ENCODE measurements at regions not wholly inside any gene's neighbourhood (a gene's known extent, or its start where the extent isn't known, plus 50 kb on each side); places are given as distances from the start of the nearest gene placed in this dataset.

- CTCF ChIA-PET, result interaction anchor here (0.8 kb wide), 1 partner anchor 12 kb away, joined by 3 read pairs; no protein-coding TSS in a partner anchor
- no peak overlapping the region for H3K4me3 ChIP-seq (ENCODE audit: control insufficient read depth in 1 of 7, extremely low read depth in 1 of 7, insufficient read depth in 4 of 7, low read depth in 2 of 7, low read length in 6 of 7)
- H3K27me3 ChIP-seq (replicated peaks in 2 of 5; ENCODE audit: control insufficient read depth in 4 of 5, insufficient read depth in 5 of 5, low read length in 4 of 5), result no peaks in the 10 kb centered on the region
- H3K4me1 ChIP-seq (ENCODE audit: control extremely low read depth in 1 of 4, control insufficient read depth in 4 of 4, insufficient read depth in 4 of 4, low read length in 3 of 4), result peaks cover 0 to 6% (median 0%) of the 10 kb centered on the region in 4 experiments
- no peaks in the 10 kb centered on the region for H3K9me3 ChIP-seq (ENCODE audit: control extremely low read depth in 1 of 5, control insufficient read depth in 4 of 5, insufficient read depth in 2 of 5, low read depth in 1 of 5, low read length in 4 of 5)
- peak; percentile 4 to 67 (median 52) for DNase-seq
- H3K36me3 ChIP-seq (ENCODE audit: control insufficient read depth in 4 of 4, insufficient read depth in 4 of 4, low read length in 3 of 4), result no peaks in the 10 kb centered on the region
- WGBS (ENCODE audit: insufficient coverage), result 25% methylated on average over 1 of the region's 2 CpGs
- POLR2A ChIA-PET, result interaction anchor here (0.6 kb wide), 1 partner anchor 23 kb away, joined by 3 read pairs; no protein-coding TSS in a partner anchor
- no peak overlapping the region for H3K27ac ChIP-seq (ENCODE audit: insufficient read depth in 1 of 2, low read depth in 1 of 2, low read length in 2 of 2, poor library complexity in 1 of 2, severe bottlenecking in 2 of 2)
These were observed 148.6 kb downstream of the RBMX2 start for GRCh38 chrX:130550351-130550750.

DNA sequence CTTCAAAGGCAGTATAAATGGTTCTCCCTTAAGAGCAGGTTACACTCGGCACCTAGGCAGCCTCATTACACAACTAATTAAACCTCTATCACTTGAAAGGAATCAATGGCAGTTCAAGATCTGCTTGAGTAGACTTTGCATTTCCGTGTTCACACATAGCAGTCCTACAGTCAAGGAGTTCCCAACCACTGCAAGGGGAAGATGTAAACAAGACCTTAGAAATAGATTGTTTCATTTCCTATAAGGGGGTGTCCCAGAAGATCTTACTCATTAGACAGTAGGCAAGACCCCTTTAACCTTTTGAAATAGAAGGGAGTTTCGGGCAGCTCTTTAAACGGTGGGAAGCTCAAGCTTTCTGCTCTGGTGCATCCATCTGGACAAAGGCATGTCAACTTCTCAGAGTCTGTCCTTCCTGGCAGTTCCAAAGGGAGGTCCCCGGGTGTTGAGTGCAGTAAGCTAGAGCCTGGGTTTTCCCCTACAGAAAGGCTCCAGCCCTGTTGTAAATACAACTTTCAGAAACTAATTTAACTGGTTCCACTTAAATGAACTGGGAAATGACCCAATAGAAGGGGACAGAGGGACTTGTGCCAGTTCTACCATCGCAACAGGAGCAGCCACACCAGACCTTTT lies 150.8 kb downstream of the RBMX2 start:
- 95% methylated on average over 5 of the region's 6 CpGs for WGBS (ENCODE audit: insufficient coverage)
- ChIA-PET POLR2A (no interaction called here), CTCF (no interaction called here)
- Histone ChIP-seq H3K27me3 (replicated peaks in 2 of 5; ENCODE audit: control insufficient read depth in 4 of 5, insufficient read depth in 5 of 5, low read length in 4 of 5) (no peaks in the 10 kb centered on the region), H3K9me3 (ENCODE audit: control extremely low read depth in 1 of 5, control insufficient read depth in 4 of 5, insufficient read depth in 2 of 5, low read depth in 1 of 5, low read length in 4 of 5) (no peaks in the 10 kb centered on the region), H3K36me3 (ENCODE audit: control insufficient read depth in 4 of 4, insufficient read depth in 4 of 4, low read length in 3 of 4) (no peaks in the 10 kb centered on the region), H3K4me3 (ENCODE audit: control insufficient read depth in 1 of 7, extremely low read depth in 1 of 7, insufficient read depth in 4 of 7, low read depth in 2 of 7, low read length in 6 of 7) (no peak overlapping the region), H3K27ac (ENCODE audit: insufficient read depth in 1 of 2, low read depth in 1 of 2, low read length in 2 of 2, poor library complexity in 1 of 2, severe bottlenecking in 2 of 2) (no peak overlapping the region), H3K4me1 (ENCODE audit: control extremely low read depth in 1 of 4, control insufficient read depth in 4 of 4, insufficient read depth in 4 of 4, low read length in 3 of 4) (peaks cover 0 to 6% (median 0%) of the 10 kb centered on the region in 4 experiments)
- DNase-seq, result no peak

DNA sequence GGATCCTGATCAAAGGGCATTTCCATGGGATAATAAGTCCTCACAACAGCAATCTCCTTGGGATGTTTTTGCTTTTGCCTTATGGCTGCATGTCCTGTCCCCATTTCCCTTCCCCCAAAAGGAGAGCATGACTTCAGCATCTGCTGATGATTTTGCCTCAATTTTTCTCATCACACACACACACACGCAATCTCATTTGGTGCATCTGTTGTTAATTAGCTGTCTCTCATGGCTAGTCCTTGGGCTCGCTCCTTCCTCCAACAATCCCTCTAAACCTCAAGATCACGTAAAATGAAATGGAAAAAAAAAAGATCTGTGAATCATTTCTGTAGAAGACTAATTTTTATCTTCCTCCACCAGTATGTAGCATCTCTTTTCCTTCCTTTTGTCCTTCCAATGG lies 153.6 kb downstream of the RBMX2 start:
- no peak overlapping the region for H3K4me3 ChIP-seq (ENCODE audit: control insufficient read depth in 1 of 7, extremely low read depth in 1 of 7, insufficient read depth in 4 of 7, low read depth in 2 of 7, low read length in 6 of 7)
- no peaks in the 10 kb centered on the region for H3K9me3 ChIP-seq (ENCODE audit: control extremely low read depth in 1 of 5, control insufficient read depth in 4 of 5, insufficient read depth in 2 of 5, low read depth in 1 of 5, low read length in 4 of 5)
- H3K27me3 ChIP-seq (replicated peaks in 2 of 5; ENCODE audit: control insufficient read depth in 4 of 5, insufficient read depth in 5 of 5, low read length in 4 of 5), result no peaks in the 10 kb centered on the region
- peaks cover 0 to 2% (median 0%) of the 10 kb centered on the region in 4 experiments for H3K4me1 ChIP-seq (ENCODE audit: control extremely low read depth in 1 of 4, control insufficient read depth in 4 of 4, insufficient read depth in 4 of 4, low read length in 3 of 4)
- POLR2A ChIA-PET, result no interaction called here
- no peak for DNase-seq
- WGBS (ENCODE audit: insufficient coverage), result no CpG with 5 or more reads among the region's 3 CpGs
- CTCF ChIA-PET, result interaction anchor here (0.7 kb wide), 1 partner anchor 21 kb away, joined by 3 read pairs; no protein-coding TSS in a partner anchor
- H3K36me3 ChIP-seq (ENCODE audit: control insufficient read depth in 4 of 4, insufficient read depth in 4 of 4, low read length in 3 of 4), result no peaks in the 10 kb centered on the region
- no peak overlapping the region for H3K27ac ChIP-seq (ENCODE audit: insufficient read depth in 1 of 2, low read depth in 1 of 2, low read length in 2 of 2, poor library complexity in 1 of 2, severe bottlenecking in 2 of 2)

GRCh38 chrX:130555757-130556156 lies 154.0 kb downstream of the RBMX2 start:
- Histone ChIP-seq H3K4me3 (ENCODE audit: control insufficient read depth in 1 of 7, extremely low read depth in 1 of 7, insufficient read depth in 4 of 7, low read depth in 2 of 7, low read length in 6 of 7) (no peak overlapping the region), H3K27ac (ENCODE audit: insufficient read depth in 1 of 2, low read depth in 1 of 2, low read length in 2 of 2, poor library complexity in 1 of 2, severe bottlenecking in 2 of 2) (no peak overlapping the region), H3K36me3 (ENCODE audit: control insufficient read depth in 4 of 4, insufficient read depth in 4 of 4, low read length in 3 of 4) (no peaks in the 10 kb centered on the region), H3K27me3 (replicated peaks in 2 of 5; ENCODE audit: control insufficient read depth in 4 of 5, insufficient read depth in 5 of 5, low read length in 4 of 5) (no peaks in the 10 kb centered on the region), H3K9me3 (ENCODE audit: control extremely low read depth in 1 of 5, control insufficient read depth in 4 of 5, insufficient read depth in 2 of 5, low read depth in 1 of 5, low read length in 4 of 5) (no peaks in the 10 kb centered on the region), H3K4me1 (ENCODE audit: control extremely low read depth in 1 of 4, control insufficient read depth in 4 of 4, insufficient read depth in 4 of 4, low read length in 3 of 4) (no peaks in the 10 kb centered on the region)
- WGBS (ENCODE audit: insufficient coverage), result no CpG with 5 or more reads among the region's 3 CpGs
- ChIA-PET CTCF (no interaction called here), POLR2A (no interaction called here)
- DNase-seq, result no peak

DNA sequence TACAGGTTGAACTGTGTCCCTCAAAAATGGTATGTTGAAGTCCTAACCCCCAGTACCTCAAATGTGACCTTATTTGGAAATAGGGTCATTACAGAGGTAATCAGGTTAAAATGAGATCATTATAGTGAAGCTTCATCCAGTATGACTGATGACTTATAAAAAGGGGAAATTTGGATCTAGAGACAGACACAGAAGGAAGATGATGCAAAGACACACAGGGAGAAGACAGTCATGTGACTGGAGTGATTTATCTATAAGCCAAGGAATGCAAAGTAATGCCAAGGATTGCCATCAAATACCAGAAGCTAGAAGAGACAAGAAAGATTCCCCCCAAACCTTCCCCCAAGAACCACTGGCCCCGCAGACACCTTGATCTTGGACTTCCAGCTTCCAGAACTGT lies 155.2 kb downstream of the RBMX2 start:
- Histone ChIP-seq H3K36me3 (ENCODE audit: control insufficient read depth in 4 of 4, insufficient read depth in 4 of 4, low read length in 3 of 4) (no peaks in the 10 kb centered on the region), H3K9me3 (ENCODE audit: control extremely low read depth in 1 of 5, control insufficient read depth in 4 of 5, insufficient read depth in 2 of 5, low read depth in 1 of 5, low read length in 4 of 5) (no peaks in the 10 kb centered on the region), H3K27me3 (replicated peaks in 2 of 5; ENCODE audit: control insufficient read depth in 4 of 5, insufficient read depth in 5 of 5, low read length in 4 of 5) (no peaks in the 10 kb centered on the region), H3K27ac (ENCODE audit: insufficient read depth in 1 of 2, low read depth in 1 of 2, low read length in 2 of 2, poor library complexity in 1 of 2, severe bottlenecking in 2 of 2) (no peak overlapping the region), H3K4me3 (ENCODE audit: control insufficient read depth in 1 of 7, extremely low read depth in 1 of 7, insufficient read depth in 4 of 7, low read depth in 2 of 7, low read length in 6 of 7) (no peak overlapping the region), H3K4me1 (ENCODE audit: control extremely low read depth in 1 of 4, control insufficient read depth in 4 of 4, insufficient read depth in 4 of 4, low read length in 3 of 4) (no peaks in the 10 kb centered on the region)
- POLR2A ChIA-PET, result no interaction called here
- CTCF ChIA-PET, result no interaction called here
- 100% methylated on average over 1 of the region's 1 CpG for WGBS (ENCODE audit: insufficient coverage)
- no peak for DNase-seq

- Histone ChIP-seq H3K27me3 (replicated peaks in 2 of 5; ENCODE audit: control insufficient read depth in 4 of 5, insufficient read depth in 5 of 5, low read length in 4 of 5) (no peaks in the 10 kb centered on the region), H3K4me3 (ENCODE audit: control insufficient read depth in 1 of 7, extremely low read depth in 1 of 7, insufficient read depth in 4 of 7, low read depth in 2 of 7, low read length in 6 of 7) (no peak overlapping the region), H3K36me3 (ENCODE audit: control insufficient read depth in 4 of 4, insufficient read depth in 4 of 4, low read length in 3 of 4) (no peaks in the 10 kb centered on the region), H3K9me3 (ENCODE audit: control extremely low read depth in 1 of 5, control insufficient read depth in 4 of 5, insufficient read depth in 2 of 5, low read depth in 1 of 5, low read length in 4 of 5) (no peaks in the 10 kb centered on the region), H3K4me1 (ENCODE audit: control extremely low read depth in 1 of 4, control insufficient read depth in 4 of 4, insufficient read depth in 4 of 4, low read length in 3 of 4) (no peaks in the 10 kb centered on the region), H3K27ac (ENCODE audit: insufficient read depth in 1 of 2, low read depth in 1 of 2, low read length in 2 of 2, poor library complexity in 1 of 2, severe bottlenecking in 2 of 2) (no peak overlapping the region)
- DNase-seq, result no peak
- POLR2A ChIA-PET, result no interaction called here
- CTCF ChIA-PET, result no interaction called here
- 75% methylated on average over 1 of the region's 5 CpGs for WGBS (ENCODE audit: insufficient coverage)
These were observed 158.8 kb downstream of the RBMX2 start for GRCh38 chrX:130560544-130560943.

GRCh38 chrX:130561930-130562329 lies 160.1 kb downstream of the RBMX2 start:
- ChIA-PET POLR2A (no interaction called here), CTCF (no interaction called here)
- no peaks in the 10 kb centered on the region for H3K36me3 ChIP-seq (ENCODE audit: control insufficient read depth in 4 of 4, insufficient read depth in 4 of 4, low read length in 3 of 4)
- no peak for DNase-seq
- H3K4me3 ChIP-seq (ENCODE audit: control insufficient read depth in 1 of 7, extremely low read depth in 1 of 7, insufficient read depth in 4 of 7, low read depth in 2 of 7, low read length in 6 of 7), result no peak overlapping the region
- no peak overlapping the region for H3K27ac ChIP-seq (ENCODE audit: insufficient read depth in 1 of 2, low read depth in 1 of 2, low read length in 2 of 2, poor library complexity in 1 of 2, severe bottlenecking in 2 of 2)
- WGBS (ENCODE audit: insufficient coverage), result no CpG with 5 or more reads among the region's 1 CpG
- no peaks in the 10 kb centered on the region for H3K9me3 ChIP-seq (ENCODE audit: control extremely low read depth in 1 of 5, control insufficient read depth in 4 of 5, insufficient read depth in 2 of 5, low read depth in 1 of 5, low read length in 4 of 5)
- no peaks in the 10 kb centered on the region for H3K27me3 ChIP-seq (replicated peaks in 2 of 5; ENCODE audit: control insufficient read depth in 4 of 5, insufficient read depth in 5 of 5, low read length in 4 of 5)
- no peaks in the 10 kb centered on the region for H3K4me1 ChIP-seq (ENCODE audit: control extremely low read depth in 1 of 4, control insufficient read depth in 4 of 4, insufficient read depth in 4 of 4, low read length in 3 of 4)

Data from common myeloid progenitor, CD34-positive (primary cell).